LNCaP clone FGC (cell line): ENCODE measurements at regions not wholly inside any gene's neighbourhood (a gene's known extent, or its start where the extent isn't known, plus 50 kb on each side); places are given as distances from the start of the nearest gene placed in this dataset.
"Not testable (repeated sequence)": the region's sequence is repeated elsewhere in the genome, so short reads cannot be mapped to it uniquely, and the experiment has no call there.

Experiments
- DNase-seq: peaks from one replicate; pipeline ENCODE4 v3.0.0-alpha.2; 2011; ENCODE audit warnings: low read depth
- H3K4me3 ChIP-seq: 2 replicates; pipeline ENCODE4 v1.5.1; 2011; ENCODE audit warnings: mild to moderate bottlenecking, low read depth, low read length, control low read depth
- CTCF ChIP-seq: IDR thresholded peaks from 2 replicates; pipeline ENCODE4 v1.5.1; 2012; ENCODE audit warnings: mild to moderate bottlenecking; ENCODE audit not compliant: control insufficient read depth, insufficient read depth; ENCODE audit errors: extremely low read depth

GRCh38 chr6:11851387-11851786 lies 72.8 kb upstream of the ADTRP start:
- no peak overlapping the region for H3K4me3 ChIP-seq
- DNase-seq, result no peak
- no peak for TF ChIP-seq CTCF

GRCh38 chr6:11848852-11849731 lies 70.5 kb upstream of the ADTRP start:
- no peak overlapping the region for H3K4me3 ChIP-seq
- no peak for TF ChIP-seq CTCF
- DNase-seq, result peak; percentile 41

DNA sequence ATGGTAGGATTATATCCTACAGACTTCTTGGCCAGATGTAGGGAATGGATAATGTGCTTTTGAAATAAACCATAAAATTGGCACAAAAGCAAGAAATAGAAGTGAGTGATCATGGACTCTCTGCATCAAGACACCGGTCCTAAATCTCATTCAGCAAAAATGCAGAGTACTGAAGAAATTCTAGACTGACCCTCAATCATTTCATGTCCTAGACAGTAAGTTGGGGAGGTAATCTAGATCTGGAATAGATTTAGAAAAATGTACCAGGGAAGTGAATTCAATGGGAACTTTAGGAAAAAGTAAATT lies 69.7 kb upstream of the ADTRP start:
- no peak for TF ChIP-seq CTCF
- no peak for DNase-seq
- H3K4me3 ChIP-seq, result no peak overlapping the region

- TF ChIP-seq CTCF, result no peak
- DNase-seq, result no peak
- H3K4me3 ChIP-seq, result no peak overlapping the region
Observed at GRCh38 chr6:11847515-11848345, 69.1 kb upstream of the ADTRP start.

DNA sequence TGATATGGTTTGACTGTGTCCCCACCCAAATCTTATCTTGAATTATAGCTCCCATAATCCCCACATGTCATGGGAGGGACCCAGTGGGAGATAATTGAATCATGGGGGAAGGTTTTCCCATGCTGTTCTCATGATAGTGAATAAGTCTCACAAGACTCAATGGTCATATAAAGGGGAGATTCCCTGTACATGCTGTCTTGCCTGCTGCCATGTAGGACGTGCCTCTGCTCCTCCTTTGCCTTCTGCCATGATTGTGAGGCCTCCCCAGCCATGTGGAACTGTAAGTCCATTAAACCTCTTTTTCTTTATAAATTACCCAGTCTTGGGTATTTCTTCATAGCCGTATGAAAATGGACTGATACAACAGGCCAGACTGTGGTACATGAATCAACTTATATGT lies 68.5 kb upstream of the ADTRP start:
- DNase-seq, H3K4me3 ChIP-seq: not testable (repeated sequence)

DNA sequence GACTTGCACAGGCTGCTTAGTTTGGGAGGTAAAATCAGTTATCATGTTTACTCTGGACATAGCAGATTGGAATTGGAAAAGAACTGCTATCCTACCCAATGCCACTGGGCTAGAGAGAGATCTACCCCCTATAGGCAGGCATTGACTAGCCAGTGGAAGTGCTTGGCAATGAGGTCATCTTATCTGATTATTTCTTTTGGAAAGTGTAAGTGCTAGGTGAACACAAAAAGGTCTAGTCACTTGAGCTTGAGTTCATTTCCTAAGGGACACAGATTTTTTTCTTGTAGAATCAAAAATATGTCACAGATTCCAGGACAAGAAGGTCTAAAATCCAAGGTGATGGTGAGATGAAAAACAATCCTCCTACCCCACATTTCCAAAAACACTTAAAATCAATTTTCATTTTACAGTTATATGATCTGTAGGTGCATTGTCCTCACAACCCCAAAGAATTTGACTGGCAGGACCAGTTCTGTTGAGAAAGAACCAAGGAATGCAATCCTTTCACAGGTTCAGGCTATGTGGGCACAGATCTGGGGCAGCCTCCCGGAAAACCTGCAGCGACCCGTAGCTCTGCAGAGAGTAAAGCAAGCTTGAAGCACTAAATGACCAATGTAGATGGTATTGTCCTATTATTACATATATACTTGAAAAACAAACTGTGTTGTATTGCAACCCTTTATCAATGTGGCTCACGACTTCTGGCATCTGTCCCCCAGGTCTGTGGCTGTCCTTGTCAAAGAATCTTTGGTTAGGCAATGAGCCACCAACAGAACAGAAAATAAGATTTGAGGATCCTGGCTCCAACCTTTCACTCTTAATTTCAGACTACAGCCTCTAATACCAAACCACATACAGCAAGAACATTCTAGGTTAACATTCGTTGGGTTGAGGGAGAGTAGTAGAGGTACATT lies 67.3 kb upstream of the ADTRP start:
- no peak for DNase-seq
- no peak for TF ChIP-seq CTCF
- H3K4me3 ChIP-seq, result no peak overlapping the region

DNA sequence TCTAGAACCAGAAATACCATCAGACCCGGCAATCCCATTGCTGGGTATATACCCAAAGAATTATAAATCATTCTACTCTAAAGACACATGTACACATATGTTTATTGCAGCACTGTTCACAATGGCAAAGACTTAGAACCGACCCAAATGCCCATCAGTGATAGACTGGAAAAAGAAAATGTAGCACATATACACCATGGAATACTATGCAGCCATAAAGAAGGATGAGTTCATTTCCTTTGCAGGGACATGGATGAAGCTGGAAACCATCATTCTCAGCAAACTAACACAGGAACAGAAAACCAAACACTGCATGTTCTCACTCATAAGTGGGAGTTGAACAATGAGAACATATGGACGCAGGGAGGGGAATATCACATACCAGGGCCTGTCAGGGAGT lies 64.2 kb upstream of the ADTRP start:
- DNase-seq, H3K4me3 ChIP-seq: not testable (repeated sequence)
